AG09309 (cell line): ENCODE measurements at regions not wholly inside any gene's neighbourhood (a gene's known extent, or its start where the extent isn't known, plus 50 kb on each side); places are given as distances from the start of the nearest gene placed in this dataset.
"Not testable (repeated sequence)": the region's sequence is repeated elsewhere in the genome, so short reads cannot be mapped to it uniquely, and the experiment has no call there.

Experiments
- DNase-seq: peaks from one replicate; pipeline ENCODE4 v3.0.0-alpha.2; 2010; ENCODE audit warnings: low read depth
- H3K4me3 ChIP-seq: 2 replicates; pipeline ENCODE4 v1.5.1; 2011; ENCODE audit warnings: mild to moderate bottlenecking, low read depth, low read length, moderate library complexity; ENCODE audit not compliant: control insufficient read depth
- CTCF ChIP-seq: IDR thresholded peaks from 2 replicates; pipeline ENCODE4 v1.5.1; 2011; ENCODE audit warnings: mild to moderate bottlenecking, low read depth, low read length, inconsistent platforms; ENCODE audit not compliant: insufficient read depth, control insufficient read depth; ENCODE audit errors: missing control alignments

DNA sequence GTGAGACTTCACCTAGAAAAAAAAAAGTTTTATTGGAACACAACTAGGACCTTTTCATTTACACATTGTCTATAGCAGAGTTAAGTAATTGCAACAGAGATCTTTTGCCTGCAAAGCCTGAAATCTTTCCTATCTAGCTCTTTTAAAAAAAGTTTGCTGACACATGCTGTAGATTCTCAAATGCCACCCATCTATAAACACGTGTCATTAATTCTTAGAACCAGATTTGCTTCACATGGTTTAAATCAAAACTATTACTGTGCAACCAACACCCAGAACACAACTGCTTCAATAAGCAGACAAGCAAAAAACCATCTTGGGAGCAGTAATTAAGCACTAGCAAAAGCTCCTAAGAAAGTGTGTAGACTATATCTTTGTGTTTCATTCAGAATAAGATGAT lies 55.0 kb downstream of the OXSM start:
- no peak for TF ChIP-seq CTCF
- DNase-seq = no peak
- H3K4me3 ChIP-seq = no peak overlapping the region

- no peak for DNase-seq
Observed at GRCh38 chr3:25846282-25846681, 56.4 kb downstream of the OXSM start.

DNA sequence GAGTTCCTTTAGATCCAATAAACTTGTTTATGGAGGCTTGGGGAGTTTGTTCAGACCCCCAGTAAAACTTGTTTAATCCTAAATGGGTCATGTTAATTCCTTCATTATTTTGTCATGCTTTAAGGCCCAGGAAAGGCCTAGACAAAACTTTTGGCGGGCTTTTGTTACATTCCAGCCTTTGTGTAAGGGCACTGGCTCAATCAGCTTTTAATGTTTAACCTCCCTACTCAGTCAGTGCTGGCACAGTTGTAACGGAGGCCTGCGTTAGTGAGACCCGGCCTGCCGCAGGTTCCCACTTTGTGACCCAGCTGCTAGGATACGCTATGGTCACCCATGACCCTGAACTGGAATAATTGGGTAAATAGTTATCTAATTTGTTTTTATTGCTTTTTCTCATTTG lies 59.2 kb downstream of the OXSM start:
- no peak for TF ChIP-seq CTCF
- no peak for DNase-seq
- H3K4me3 ChIP-seq = no peak overlapping the region

More at GRCh38 chr3:25846282-25846681, 56.4 kb downstream of the OXSM start:
- H3K4me3 ChIP-seq = no peak overlapping the region
- TF ChIP-seq CTCF = no peak

DNA sequence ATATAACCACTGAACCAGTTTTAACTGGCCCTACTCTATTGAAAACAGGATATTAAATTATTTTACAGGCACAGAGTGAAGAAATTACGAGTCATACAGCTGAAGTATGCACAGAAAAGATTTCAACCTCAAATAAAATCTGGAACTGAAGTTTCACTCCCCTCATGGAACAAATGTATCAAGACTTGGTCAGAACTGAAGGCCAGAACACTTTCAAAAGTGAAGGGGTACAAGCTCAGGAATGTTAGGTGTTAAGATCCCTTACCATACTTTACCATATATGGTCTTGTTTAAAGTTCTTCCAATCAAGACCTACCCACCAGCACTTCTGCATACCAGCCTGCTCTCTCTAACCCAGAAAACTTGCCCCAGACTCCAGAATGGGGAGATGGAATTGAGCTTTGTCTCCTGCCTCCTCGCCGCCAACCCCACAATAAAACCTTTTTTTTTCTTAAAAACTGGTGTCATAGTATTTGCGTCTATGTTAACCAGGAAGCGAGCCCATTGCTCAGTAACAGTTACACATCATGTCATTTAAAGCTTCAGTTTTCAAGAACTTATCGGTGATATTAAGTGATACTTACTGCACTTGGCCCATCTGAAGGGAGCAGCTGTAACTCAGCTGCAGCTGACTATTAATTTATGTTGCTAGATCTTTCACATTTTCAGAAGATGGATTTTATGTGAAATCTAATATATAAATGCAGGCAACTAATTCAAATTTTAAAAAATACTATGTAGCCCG lies 59.9 kb downstream of the OXSM start:
- H3K4me3 ChIP-seq = no peak overlapping the region
- no peak for TF ChIP-seq CTCF
- no peak for DNase-seq

- not testable (repeated sequence) for H3K4me3 ChIP-seq, DNase-seq
Observed at GRCh38 chr3:25851693-25852259, 61.9 kb downstream of the OXSM start.

DNA sequence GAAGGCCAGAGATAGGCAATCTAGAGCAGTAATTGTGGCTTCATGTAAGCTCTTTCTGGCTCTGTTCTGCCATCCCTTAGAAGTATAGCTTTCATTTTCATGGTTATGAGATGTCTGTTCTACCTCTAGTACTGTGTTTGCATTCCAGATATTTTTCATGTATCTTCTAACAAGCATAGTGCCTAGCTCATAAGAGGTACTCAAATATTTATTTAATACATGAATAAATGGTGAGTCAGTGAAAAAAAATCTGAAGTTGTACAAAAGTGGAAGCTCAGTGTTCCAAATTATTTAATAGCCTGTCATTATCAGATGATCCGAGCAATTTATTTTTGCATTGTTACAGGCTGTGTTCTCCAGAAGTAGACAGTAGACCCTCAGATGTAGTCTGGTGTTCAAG lies 64.3 kb downstream of the OXSM start:
- DNase-seq = no peak
- H3K4me3 ChIP-seq = no peak overlapping the region
- no peak for TF ChIP-seq CTCF

GRCh38 chr3:25854635-25855034 lies 64.7 kb downstream of the OXSM start:
- DNase-seq = peak; percentile 16
- TF ChIP-seq CTCF = no peak
- H3K4me3 ChIP-seq = no peak overlapping the region
